H9 (cell line): ENCODE measurements at regions not wholly inside any gene's neighbourhood (a gene's known extent, or its start where the extent isn't known, plus 50 kb on each side); places are given as distances from the start of the nearest gene placed in this dataset.

Experiments
- DNase-seq: peaks from one replicate; pipeline ENCODE4 v3.0.0-alpha.2; 2017
- H2AFZ ChIP-seq: one replicate; pipeline ENCODE4 v1.6.1; 2013; ENCODE audit warnings: mild to moderate bottlenecking, low read length, control low read depth, moderate library complexity
- H2AK5ac ChIP-seq: 2 replicates; pipeline ENCODE4 v1.6.1; 2013; ENCODE audit warnings: low read length, control low read depth, mixed read lengths; ENCODE audit not compliant: insufficient read length
- H2BK120ac ChIP-seq: one replicate; pipeline ENCODE4 v1.6.1; 2013; ENCODE audit warnings: low read depth, mild to moderate bottlenecking, low read length, control low read depth, inconsistent platforms; ENCODE audit not compliant: poor library complexity, severe bottlenecking
- H2BK12ac ChIP-seq: 2 replicates; pipeline ENCODE4 v1.6.1; 2013; ENCODE audit warnings: low read length, control low read depth, mixed read lengths, low read depth; ENCODE audit not compliant: insufficient read length
- H2BK15ac ChIP-seq: 2 replicates; pipeline ENCODE4 v1.6.1; 2013; ENCODE audit warnings: low read depth, low read length, control low read depth
- H2BK20ac ChIP-seq: one replicate; pipeline ENCODE4 v1.6.1; 2013; ENCODE audit warnings: low read depth, mild to moderate bottlenecking, low read length, control low read depth, inconsistent platforms; ENCODE audit not compliant: poor library complexity, severe bottlenecking
- H2BK5ac ChIP-seq: 2 replicates; pipeline ENCODE4 v1.6.1; 2013; ENCODE audit warnings: low read length, control low read depth, mixed read lengths; ENCODE audit not compliant: insufficient read length
- H3K14ac ChIP-seq: 2 replicates; pipeline ENCODE4 v1.6.1; 2013; ENCODE audit warnings: low read length, control low read depth; ENCODE audit not compliant: insufficient read depth
- H3K18ac ChIP-seq: 2 replicates; pipeline ENCODE4 v1.6.1; 2013; ENCODE audit warnings: low read depth, mild to moderate bottlenecking, mixed read lengths, low read length, control low read depth; ENCODE audit not compliant: insufficient read length
- H3K23ac ChIP-seq: 2 replicates; pipeline ENCODE4 v1.6.1; 2013; ENCODE audit warnings: low read length, control low read depth, mixed read lengths, low read depth; ENCODE audit not compliant: insufficient read length
- H3K23me2 ChIP-seq: 2 replicates; pipeline ENCODE4 v1.6.1; 2013; ENCODE audit warnings: low read depth, mild to moderate bottlenecking, mixed read lengths, low read length, control low read depth; ENCODE audit not compliant: insufficient read length, poor library complexity, severe bottlenecking
- H3K27ac ChIP-seq: 2 replicates; pipeline ENCODE4 v1.5.1; 2013; ENCODE audit warnings: low read length, control low read depth, mixed read lengths, low read depth; ENCODE audit not compliant: insufficient read length
- H3K27me3 ChIP-seq: 2 replicates; pipeline ENCODE4 v1.6.1; 2013; ENCODE audit warnings: low read length, control low read depth, inconsistent platforms; ENCODE audit not compliant: insufficient read depth
- H3K4ac ChIP-seq: 2 replicates; pipeline ENCODE4 v1.6.1; 2013; ENCODE audit warnings: low read depth, mild to moderate bottlenecking, control low read depth, inconsistent platforms, low read length, moderate library complexity
- H3K4me1 ChIP-seq: 2 replicates; pipeline ENCODE4 v1.6.1; 2013; ENCODE audit warnings: low read length, control low read depth, inconsistent platforms; ENCODE audit not compliant: insufficient read depth
- H3K4me2 ChIP-seq: 2 replicates; pipeline ENCODE4 v1.6.1; 2013; ENCODE audit warnings: low read length, control low read depth, mixed read lengths; ENCODE audit not compliant: insufficient read length, insufficient read depth
- H3K56ac ChIP-seq: 2 replicates; pipeline ENCODE4 v1.6.1; 2013; ENCODE audit warnings: low read depth, mild to moderate bottlenecking, mixed read lengths, low read length, control low read depth; ENCODE audit not compliant: insufficient read length
- H3K79me1 ChIP-seq: 2 replicates; pipeline ENCODE4 v1.6.1; 2013; ENCODE audit warnings: low read depth, mild to moderate bottlenecking, moderate library complexity, low read length, control low read depth, inconsistent platforms; ENCODE audit not compliant: insufficient read depth, poor library complexity, severe bottlenecking
- H3K79me2 ChIP-seq: 2 replicates; pipeline ENCODE4 v1.6.1; 2013; ENCODE audit warnings: low read length, control low read depth, inconsistent platforms; ENCODE audit not compliant: insufficient read depth
- H3K9ac ChIP-seq: 2 replicates; pipeline ENCODE4 v1.6.1; 2013; ENCODE audit warnings: low read length, control low read depth, mixed read lengths; ENCODE audit not compliant: insufficient read length; ENCODE audit errors: extremely low read depth
- H3K9me3 ChIP-seq: one replicate; pipeline ENCODE4 v1.6.1; 2013; ENCODE audit warnings: low read depth, low read length, inconsistent platforms; ENCODE audit not compliant: control insufficient read depth
- H3T11ph ChIP-seq: one replicate; pipeline ENCODE4 v1.6.1; 2013; ENCODE audit warnings: mild to moderate bottlenecking, low read length, control low read depth, inconsistent platforms
- H4K20me1 ChIP-seq: one replicate; pipeline ENCODE4 v1.6.1; 2013; ENCODE audit not compliant: control insufficient read depth, insufficient read length, insufficient read depth
- H4K5ac ChIP-seq: 2 replicates; pipeline ENCODE4 v1.6.1; 2013; ENCODE audit warnings: low read depth, mild to moderate bottlenecking, mixed read lengths, low read length, control low read depth; ENCODE audit not compliant: insufficient read length
- H4K8ac ChIP-seq: replicated peaks from 2 replicates; pipeline ENCODE4 v1.6.1; 2013; ENCODE audit warnings: low read length, control low read depth, mixed read lengths, low read depth; ENCODE audit not compliant: insufficient read length
- H4K91ac ChIP-seq: 2 replicates; pipeline ENCODE4 v1.6.1; 2013; ENCODE audit warnings: low read depth, mild to moderate bottlenecking, moderate library complexity, mixed read lengths, low read length, control low read depth; ENCODE audit not compliant: insufficient read length
- H3K27ac Mint-ChIP-seq, 3 experiments: 2 replicates in 2 of 3; 3 replicates in 1 of 3; pipeline ENCODE4 v1.8.0; 2020 to 2021; ENCODE audit warnings: mixed read lengths in 3 of 3, mild to moderate bottlenecking in 1 of 3, moderate library complexity in 1 of 3
- H3K27me3 Mint-ChIP-seq: 2 replicates; pipeline ENCODE4 v1.8.0; 2021; ENCODE audit warnings: low read depth, mild to moderate bottlenecking, moderate library complexity, mixed read lengths
- H3K36me3 Mint-ChIP-seq, 3 experiments: 2 replicates in 2 of 3; 3 replicates in 1 of 3; pipeline ENCODE4 v1.8.0; 2020 to 2021; ENCODE audit warnings: low read depth in 3 of 3, mixed read lengths in 3 of 3; ENCODE audit not compliant: insufficient read depth in 1 of 3
- H3K4me1 Mint-ChIP-seq, 2 experiments: 2 replicates each; pipeline ENCODE4 v1.8.0; 2020; ENCODE audit warnings: mixed read lengths in 2 of 2
- H3K4me3 Mint-ChIP-seq, 2 experiments: 2 replicates in 1 of 2; 3 replicates in 1 of 2; pipeline ENCODE4 v1.8.0; 2020 to 2021; ENCODE audit warnings: mild to moderate bottlenecking in 2 of 2, mixed read lengths in 2 of 2, moderate library complexity in 1 of 2
- H3K9me3 Mint-ChIP-seq, 2 experiments: 2 replicates in 1 of 2; 3 replicates in 1 of 2; pipeline ENCODE4 v1.8.0; 2020; ENCODE audit warnings: mild to moderate bottlenecking in 2 of 2, mixed read lengths in 2 of 2, moderate library complexity in 1 of 2
- CTCF ChIP-seq: fragments of 200-600 bp; sonication (generic); conservative IDR thresholded peaks from 3 replicates; pipeline ENCODE4 v1.8.0; 2021; ENCODE audit warnings: antibody characterized with exemption, mild to moderate bottlenecking
- WGBS: extraction: QIAGEN DNeasy Blood & Tissue Kit; methylation state at CpG from one replicate; pipeline ENCODE4 v1.1.7; 2013; ENCODE audit warnings: missing lambda C conversion rate, low lambda C conversion rate, mixed read lengths; ENCODE audit not compliant: insufficient read length; ENCODE audit errors: extremely low coverage; 5-methylcytosine and 5-hydroxymethylcytosine counted together

DNA sequence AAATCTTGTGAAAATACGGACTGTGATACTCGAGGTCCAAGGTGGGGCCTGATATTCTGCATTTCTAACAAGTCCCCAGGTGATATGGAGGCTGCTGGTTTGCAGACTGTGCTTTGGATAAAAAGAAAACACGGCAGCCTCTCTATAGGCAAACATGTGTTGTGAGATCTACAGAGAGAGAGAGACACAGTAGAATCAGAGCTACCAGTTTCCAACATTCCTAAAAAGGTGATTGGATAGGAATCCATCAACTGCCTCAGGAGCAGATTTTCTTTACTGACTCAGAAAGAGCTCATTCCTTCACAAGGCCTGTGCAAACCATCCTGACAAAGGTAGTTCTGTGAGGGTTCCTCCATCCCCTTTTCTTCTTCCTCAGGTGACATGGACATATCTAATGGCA is 651.6 kb upstream of the CAMK1G start:
- H2BK15ac ChIP-seq: no peak overlapping the region
- Mint-ChIP-seq H3K27me3 (no peaks in the 10 kb centered on the region), H3K4me3 (no peak overlapping the region), H3K27ac (no peak overlapping the region), H3K4me1 (peaks cover 18 to 22% of the 10 kb centered on the region in 2 experiments), H3K36me3 (no peaks in the 10 kb centered on the region), H3K9me3 (no peaks in the 10 kb centered on the region)
- H4K91ac ChIP-seq: no peak overlapping the region
- H2BK120ac ChIP-seq: no peak overlapping the region
- no peak overlapping the region for H3K27ac ChIP-seq
- WGBS: no CpG with 5 or more reads among the region's 3 CpGs
- H2BK20ac ChIP-seq: no peak overlapping the region
- no peaks in the 10 kb centered on the region for H3K79me1 ChIP-seq
- TF ChIP-seq CTCF: no peak
- H3K23ac ChIP-seq: no peak overlapping the region
- no peaks in the 10 kb centered on the region for H3K4me1 ChIP-seq
- no peak overlapping the region for H3K4ac ChIP-seq
- H2AK5ac ChIP-seq: no peak overlapping the region
- H3K18ac ChIP-seq: no peak overlapping the region
- H3T11ph ChIP-seq: no peak overlapping the region
- no peak overlapping the region for H4K8ac ChIP-seq
- no peak overlapping the region for H4K5ac ChIP-seq
- H2BK12ac ChIP-seq: no peak overlapping the region
- no peak overlapping the region for H3K9ac ChIP-seq
- H3K23me2 ChIP-seq: no peaks in the 10 kb centered on the region
- no peak overlapping the region for H3K56ac ChIP-seq
- no peaks in the 10 kb centered on the region for H3K9me3 ChIP-seq
- H2BK5ac ChIP-seq: no peak overlapping the region
- H3K27me3 ChIP-seq: no peaks in the 10 kb centered on the region
- no peak overlapping the region for H3K14ac ChIP-seq
- H2AFZ ChIP-seq: no peak overlapping the region
- H4K20me1 ChIP-seq: no peaks in the 10 kb centered on the region
- H3K4me2 ChIP-seq: no peak overlapping the region
- H3K79me2 ChIP-seq: no peaks in the 10 kb centered on the region
- DNase-seq: no peak
